ENCODE measurements at regions not wholly inside any gene's neighbourhood (a gene's known extent, or its start where the extent isn't known, plus 50 kb on each side); places are given as distances from the start of the nearest gene placed in this dataset.

GRCh38 chr6:112735129-112735528 lies 388.0 kb downstream of the RFPL4B start:
- H3K79me2 ChIP-seq (ENCODE audit: insufficient read depth, low read length), result no peaks in the 10 kb centered on the region
- ATAC-seq, result no peak
- CTCF ChIA-PET, result no interaction called here

More at GRCh38 chr6:112735129-112735528, 388.0 kb downstream of the RFPL4B start:
- Histone ChIP-seq H3K4me2 (ENCODE audit: low read length) (no peak overlapping the region), H2AFZ (ENCODE audit: low read depth, low read length, poor library complexity, severe bottlenecking) (no peak overlapping the region), H3K27ac (ENCODE audit: low read depth, low read length) (no peak overlapping the region), H3K27me3 (ENCODE audit: insufficient read depth, low read length) (no peaks in the 10 kb centered on the region), H3K4me1 (ENCODE audit: control insufficient read depth in 1 of 2, insufficient read depth in 2 of 2, low read length in 2 of 2) (no peaks in the 10 kb centered on the region), H3K9me3 (ENCODE audit: control insufficient read depth in 1 of 2, insufficient read depth in 1 of 2, low read depth in 1 of 2, low read length in 2 of 2) (no peaks in the 10 kb centered on the region), H4K20me1 (ENCODE audit: insufficient read depth) (no peaks in the 10 kb centered on the region), H3K9ac (ENCODE audit: low read length) (no peak overlapping the region), H3K36me3 (ENCODE audit: control insufficient read depth in 1 of 2, insufficient read depth in 2 of 2, low read length in 2 of 2) (no peaks in the 10 kb centered on the region), H3K4me3 (replicated peaks in 1 of 2; ENCODE audit: low read depth in 1 of 2, low read length in 2 of 2) (no peak overlapping the region), H3K9me2 (ENCODE audit: insufficient read depth) (no peaks in the 10 kb centered on the region)
- no TSS peak for BruUV-seq (replicated peaks)
- ChIA-PET RAD21 (ENCODE audit: low non-redundant PET in 1 of 2, low total read pairs in 2 of 2, uncharacterized antibody in 2 of 2, unreplicated experiment in 2 of 2) (no interaction called here), POLR2A (no interaction called here)
- TF ChIP-seq ELF1 (IDR thresholded peaks at IDR 0.05; ENCODE audit: borderline replicate concordance, low read depth), result no peak
- TF ChIP-seq SIN3A (IDR thresholded peaks at IDR 0.05; ENCODE audit: low read depth), result no peak
- no peak for TF ChIP-seq SP1 (IDR thresholded peaks at IDR 0.05; ENCODE audit: low read depth)
- no peak for TF ChIP-seq REST (IDR thresholded peaks at IDR 0.05; ENCODE audit: low read depth)
- TF ChIP-seq CTCF (IDR thresholded peaks at IDR 0.05 in 2 of 3, conservative IDR thresholded peaks at IDR 0.05 in 1 of 3; ENCODE audit: borderline replicate concordance in 1 of 3, insufficient read depth in 1 of 3, low read depth in 2 of 3, low read length in 2 of 3), result no peak
- TF ChIP-seq EZH2 (IDR thresholded peaks at IDR 0.05), result no peak
- TF ChIP-seq CBX3 (IDR thresholded peaks at IDR 0.05; ENCODE audit: low read depth), result no peak
- no peak for TF ChIP-seq MAX (IDR thresholded peaks at IDR 0.05)
- TF ChIP-seq POLR2A (IDR thresholded peaks at IDR 0.05; ENCODE audit: borderline replicate concordance, extremely low read depth, insufficient read depth, insufficient read length), result no peak
- TF ChIP-seq YY1 (IDR thresholded peaks at IDR 0.05; ENCODE audit: extremely low read depth, insufficient replicate concordance, low read depth, low read length), result no peak
- TF ChIP-seq ZFX (IDR thresholded peaks at IDR 0.05), result no peak
- TF ChIP-seq POLR2AphosphoS5 (IDR thresholded peaks at IDR 0.05; ENCODE audit: low read depth, low read length), result no peak
- intact Hi-C loops (cut with micrococcal nuclease), result no loop called here
- DNase-seq (ENCODE audit: low read depth, low spot score), result no peak
